Stimulated activated naive CD8-positive, alpha-beta T cell treated with anti-CD3 and anti-CD28 coated beads, Interleukin-15, Interleukin-2, amounts not matched to agents 100 U/mL and 50 U/mL, for 24 hours (primary cell): ENCODE measurements at regions not wholly inside any gene's neighbourhood (a gene's known extent, or its start where the extent isn't known, plus 50 kb on each side); places are given as distances from the start of the nearest gene placed in this dataset.
"Not testable (repeated sequence)": the region's sequence is repeated elsewhere in the genome, so short reads cannot be mapped to it uniquely, and the experiment has no call there.

Experiments
- ATAC-seq: fragments of 150-1000 bp; cut with Tn5 transposase; one replicate; pipeline ENCODE4 v1.10.0; 2021
- DNase-seq: peaks from one replicate; pipeline ENCODE4 v3.0.0; 2021

DNA sequence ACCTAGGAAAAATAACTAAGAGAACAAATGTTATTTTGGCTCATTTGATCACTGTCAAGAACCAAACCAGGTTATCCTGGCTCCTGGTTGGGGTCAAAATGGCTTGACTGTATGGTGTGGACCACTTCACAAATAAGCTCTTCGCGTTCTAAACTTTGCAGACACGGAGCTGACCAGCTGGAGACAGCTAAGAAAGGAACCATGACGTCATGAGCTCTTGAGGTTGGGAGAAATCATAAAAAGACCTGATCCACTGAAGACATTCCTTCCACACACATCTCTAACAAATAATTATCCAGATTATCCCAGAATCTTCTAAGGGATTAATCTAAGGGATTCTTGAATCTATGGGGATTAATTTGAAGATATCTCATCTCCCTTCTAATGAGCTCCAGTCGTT, 321.5 kb upstream of the IGF1R start:
- no peak for DNase-seq
- no peak for ATAC-seq

GRCh38 chr15:98330258-98330657, 318.1 kb upstream of the IGF1R start:
- DNase-seq (no peak), ATAC-seq (no peak)

DNA sequence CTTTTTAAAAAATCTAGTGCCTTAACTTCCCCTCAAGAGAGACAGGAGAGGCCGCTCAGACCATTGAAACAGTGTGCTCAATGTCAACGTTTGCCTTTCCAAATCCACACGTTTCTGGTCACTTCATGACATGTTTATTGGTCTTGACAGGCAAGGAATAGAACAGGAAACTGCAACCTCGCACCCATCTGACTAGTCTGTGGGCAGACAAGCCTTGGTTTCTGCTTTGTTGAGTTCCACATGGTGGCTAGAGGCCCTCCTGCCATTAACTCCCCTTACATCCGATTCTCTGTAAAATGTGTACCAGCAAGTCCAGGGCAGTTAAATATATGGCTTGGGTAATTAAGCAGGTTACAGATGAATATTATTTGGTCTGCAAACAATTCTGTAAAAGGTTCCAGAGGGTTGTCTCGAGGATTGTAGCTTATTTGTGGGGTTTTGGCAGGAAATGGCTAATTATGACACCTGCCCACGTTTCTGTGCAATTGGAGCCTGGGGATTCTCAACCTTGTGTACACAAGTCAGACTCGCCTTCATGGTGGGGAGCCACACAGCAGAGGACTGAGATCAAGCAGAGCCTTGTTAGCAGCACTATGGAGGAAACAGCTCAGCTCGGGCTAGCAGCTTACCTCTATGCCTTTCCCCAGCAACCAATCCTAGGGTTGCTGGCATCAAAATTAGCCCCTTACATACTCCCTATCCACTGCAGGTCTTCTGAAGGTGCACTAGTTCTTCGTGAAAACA, 317.5 kb upstream of the IGF1R start:
- no peak for DNase-seq
- ATAC-seq, result no peak

DNA sequence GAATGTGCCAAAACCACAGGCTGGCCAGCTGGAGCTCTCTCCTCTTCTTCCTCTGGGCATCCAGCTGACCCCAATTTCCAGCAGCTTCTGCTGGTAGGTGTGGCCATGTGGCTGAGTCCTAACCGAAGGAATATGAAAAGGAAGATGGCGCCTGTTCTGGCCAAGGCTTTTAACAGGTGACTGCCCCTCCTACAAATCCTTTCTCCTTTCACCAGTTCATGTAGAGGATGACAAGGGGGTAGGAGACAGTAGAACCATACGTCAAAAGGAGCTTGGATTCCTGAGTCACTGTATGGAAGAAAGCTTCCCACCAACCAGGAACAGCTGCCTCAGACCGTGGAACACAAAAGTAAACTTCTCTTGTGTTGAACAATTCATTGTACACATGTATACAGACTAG, 316.7 kb upstream of the IGF1R start:
- DNase-seq (no peak), ATAC-seq (no peak)

- ATAC-seq (no peak), DNase-seq (no peak)
Measured at GRCh38 chr15:98333251-98333650, 315.1 kb upstream of the IGF1R start.

- ATAC-seq (no peak), DNase-seq (no peak)
Measured at GRCh38 chr15:98342911-98343310, 305.4 kb upstream of the IGF1R start.

DNA sequence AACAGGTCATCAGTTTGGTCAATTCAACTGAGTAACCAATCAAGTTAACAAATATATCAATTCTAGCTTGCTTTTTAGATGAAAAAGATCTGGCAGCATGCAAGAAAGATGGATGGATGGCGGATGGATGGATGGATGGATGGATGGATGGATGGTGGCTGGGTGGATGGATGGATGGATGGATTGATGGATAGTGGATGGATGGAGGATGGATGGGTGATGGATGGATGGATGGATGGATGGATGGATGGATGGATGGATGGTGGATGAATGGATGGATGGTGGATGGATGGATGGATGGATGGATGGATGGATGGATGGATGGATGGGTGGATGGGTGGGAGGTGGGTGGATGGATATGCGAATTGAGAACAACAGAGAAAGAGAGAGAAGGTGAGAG, 303.7 kb upstream of the IGF1R start:
- no peak for ATAC-seq
- DNase-seq, result no peak

DNA sequence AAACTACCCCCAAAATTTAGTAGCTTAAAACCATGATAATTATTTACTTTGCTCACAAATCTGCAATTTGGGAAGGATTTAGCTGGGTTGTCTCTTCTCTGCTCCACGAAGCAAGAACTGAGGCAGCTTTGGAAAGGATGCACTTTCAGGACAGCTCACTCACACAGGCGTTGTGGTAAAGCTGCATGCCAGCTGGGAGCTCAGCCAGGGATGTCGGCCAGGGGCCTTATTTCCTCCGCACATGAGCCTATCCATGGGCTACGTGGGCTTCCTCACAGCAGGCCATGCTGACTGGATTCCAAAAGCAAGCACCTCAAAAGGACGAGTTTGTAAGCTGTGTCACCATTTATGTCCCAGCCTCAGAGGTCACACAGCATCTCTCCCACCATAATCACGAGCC, 301.3 kb upstream of the IGF1R start:
- no peak for ATAC-seq
- no peak for DNase-seq

DNA sequence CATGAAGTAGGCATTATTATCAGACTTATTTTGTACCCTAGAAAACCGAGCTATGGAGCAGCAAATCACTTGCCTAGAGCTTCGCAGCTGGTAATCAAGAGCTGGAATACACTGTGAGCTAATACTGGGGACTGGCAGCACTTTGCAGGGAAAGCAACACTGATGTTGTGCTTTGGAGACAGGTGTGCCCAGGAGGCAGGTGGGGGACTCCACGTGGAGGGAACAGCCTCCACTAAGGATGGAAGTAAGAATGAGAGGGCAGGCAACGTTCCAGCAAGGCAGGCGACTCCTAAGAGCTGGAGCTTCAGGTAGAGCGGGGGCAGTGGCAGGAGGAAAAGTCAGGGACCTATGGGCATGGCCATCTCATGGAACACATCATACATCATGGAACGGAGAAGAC, 300.5 kb upstream of the IGF1R start:
- DNase-seq (no peak), ATAC-seq (no peak)

- no peak for DNase-seq
- ATAC-seq, result no peak
Measured at GRCh38 chr15:98350276-98350675, 298.1 kb upstream of the IGF1R start.

DNA sequence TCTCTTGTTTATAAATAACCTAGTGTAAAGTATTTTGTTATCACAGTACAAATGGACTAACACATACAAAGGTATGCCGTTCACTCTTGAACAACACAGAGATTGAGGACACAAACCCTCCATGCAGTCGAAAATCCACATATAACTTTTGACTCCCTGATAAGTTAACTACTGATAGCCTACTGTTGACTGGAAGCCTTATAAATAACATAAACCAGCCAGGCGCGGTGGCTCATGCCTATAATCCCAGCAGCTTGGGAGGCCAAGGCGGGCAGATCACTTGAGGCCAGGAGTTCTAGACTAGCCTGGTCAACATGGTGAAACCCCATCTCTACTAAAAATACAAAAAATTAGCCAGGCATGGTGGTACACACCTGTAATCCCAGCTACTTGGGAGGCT, 290.1 kb upstream of the IGF1R start:
- not testable (repeated sequence) for ATAC-seq, DNase-seq

DNA sequence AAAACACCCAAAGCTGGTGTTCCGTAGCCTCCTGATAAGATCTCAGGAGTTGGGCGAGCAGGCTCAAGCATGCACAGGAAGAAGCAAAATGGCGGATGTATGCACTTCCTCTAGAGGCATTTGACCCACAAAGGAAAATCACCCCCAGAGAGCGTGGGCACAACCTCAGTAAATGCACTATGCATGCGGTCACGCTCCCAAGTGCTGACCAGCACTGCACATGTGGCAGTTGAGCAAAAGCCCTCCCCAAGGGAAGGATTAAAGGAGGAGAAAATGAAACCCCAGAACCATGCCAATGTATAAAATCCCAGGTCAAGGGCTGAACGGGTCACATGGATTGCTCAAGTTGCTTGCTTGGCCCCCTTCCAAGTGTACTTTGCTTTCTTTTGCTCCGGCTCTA, 289.4 kb upstream of the IGF1R start:
- DNase-seq (no peak), ATAC-seq (no peak)

GRCh38 chr15:98363416-98363815, 284.9 kb upstream of the IGF1R start:
- DNase-seq, result no peak
- ATAC-seq, result peak; percentile 14

DNA sequence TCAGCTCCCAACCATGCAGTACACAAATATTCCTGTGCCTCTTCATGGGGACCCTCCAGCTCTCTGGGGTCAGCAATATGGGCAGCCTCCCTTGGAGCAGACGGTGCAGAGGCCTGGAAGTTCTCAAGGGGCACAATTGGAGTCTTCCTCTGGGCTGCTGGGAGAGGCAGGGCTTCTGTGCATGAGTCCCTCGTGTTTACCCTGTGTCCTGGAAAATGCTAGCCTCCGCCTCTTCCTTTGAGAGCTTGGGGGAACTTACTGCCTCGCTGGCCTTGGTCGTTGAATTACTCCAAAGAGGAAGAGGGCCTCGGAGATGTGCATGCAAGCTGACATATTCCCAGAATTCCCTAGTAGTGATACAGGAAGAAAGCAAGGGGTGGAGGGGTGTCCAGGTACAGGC, 284.4 kb upstream of the IGF1R start:
- no peak for DNase-seq
- no peak for ATAC-seq

DNA sequence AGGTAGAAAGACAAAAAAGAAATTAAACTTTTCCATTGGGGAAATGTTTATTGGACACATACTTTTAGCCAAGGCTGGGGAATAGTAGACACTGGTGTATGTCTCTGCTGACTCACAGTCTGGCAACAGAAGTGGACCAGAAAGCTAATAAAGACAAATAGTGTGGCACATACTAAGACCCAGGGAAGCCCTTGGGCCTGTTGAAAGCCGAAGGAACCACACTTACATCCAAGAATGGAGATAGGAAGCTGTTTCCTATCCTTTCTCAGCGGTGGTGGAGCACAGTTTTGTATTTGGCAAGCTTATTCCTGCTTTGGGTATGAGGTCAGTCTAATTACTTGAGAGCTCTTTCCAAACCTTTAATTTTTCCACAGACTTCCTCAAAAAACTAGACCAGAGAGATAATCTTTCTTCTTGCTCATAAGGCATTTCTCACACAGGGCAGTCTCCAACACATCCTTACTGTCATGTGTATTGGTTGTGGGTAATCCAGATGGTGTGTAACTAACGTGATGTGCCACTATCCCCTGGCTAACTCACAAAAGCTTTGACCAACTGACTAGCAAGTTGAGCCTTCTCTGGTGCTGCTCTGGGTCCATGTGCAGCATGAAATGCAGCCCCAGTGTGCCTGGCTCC, 279.1 kb upstream of the IGF1R start:
- no peak for DNase-seq
- ATAC-seq, result no peak

GRCh38 chr15:98375513-98376340, 272.6 kb upstream of the IGF1R start:
- ATAC-seq (no peak), DNase-seq (no peak)

DNA sequence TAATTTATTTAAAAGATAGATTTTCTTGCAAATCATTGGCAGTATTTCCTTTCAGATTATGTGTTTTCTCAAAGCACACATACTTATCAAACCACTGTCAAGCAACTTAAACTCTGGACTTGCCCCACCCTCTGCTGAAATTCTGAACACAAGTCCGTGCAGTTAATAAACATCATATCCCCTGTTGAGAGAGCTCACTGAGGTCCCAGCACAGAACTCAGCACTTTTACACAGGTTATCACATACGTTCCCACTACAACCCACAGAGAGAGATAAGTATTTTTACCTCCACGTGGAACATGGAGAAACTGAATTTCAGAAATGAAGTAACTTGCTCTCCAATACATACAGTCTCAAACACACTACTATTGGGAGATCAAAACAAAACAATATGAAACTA, 267.6 kb upstream of the IGF1R start:
- DNase-seq (no peak), ATAC-seq (no peak)

DNA sequence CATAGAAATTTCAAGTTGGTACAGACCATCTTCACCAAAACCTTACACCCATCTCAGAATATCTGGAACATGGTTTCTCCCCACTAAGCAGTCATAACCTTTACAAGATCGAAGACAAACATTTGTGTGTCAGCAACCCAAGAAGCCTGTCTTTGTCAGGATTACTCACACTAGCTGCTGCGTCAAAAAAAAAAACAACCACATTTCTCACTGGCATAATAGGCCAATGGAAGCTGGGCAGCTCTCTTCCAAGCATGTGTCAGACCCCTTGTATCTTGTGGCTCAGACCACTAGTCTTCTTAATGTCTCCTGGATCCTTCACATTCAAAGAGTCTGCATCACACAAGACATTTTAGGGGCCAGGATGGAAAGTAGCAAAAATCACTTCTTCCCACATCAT, 266.9 kb upstream of the IGF1R start:
- ATAC-seq (no peak), DNase-seq (no peak)

DNA sequence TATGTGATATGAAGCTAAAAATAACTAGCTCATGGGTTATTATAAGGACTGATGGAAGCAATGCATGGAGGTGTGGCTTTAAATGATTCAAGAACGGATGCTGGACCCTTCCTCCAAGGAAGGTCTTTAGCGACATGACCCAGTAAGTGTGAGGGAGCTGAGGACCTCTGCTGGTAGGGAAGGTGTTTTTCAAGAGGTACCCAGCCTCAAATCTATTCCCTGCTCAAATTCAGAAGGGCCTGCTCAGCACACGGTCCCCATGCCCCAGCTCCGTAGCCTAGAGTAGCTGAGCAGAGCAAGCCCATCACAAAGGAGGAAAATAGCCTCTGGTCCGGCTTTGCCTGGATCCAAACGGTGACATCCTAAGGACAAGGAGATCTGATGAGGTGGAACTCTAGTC, 266.2 kb upstream of the IGF1R start:
- no peak for DNase-seq
- ATAC-seq, result no peak

DNA sequence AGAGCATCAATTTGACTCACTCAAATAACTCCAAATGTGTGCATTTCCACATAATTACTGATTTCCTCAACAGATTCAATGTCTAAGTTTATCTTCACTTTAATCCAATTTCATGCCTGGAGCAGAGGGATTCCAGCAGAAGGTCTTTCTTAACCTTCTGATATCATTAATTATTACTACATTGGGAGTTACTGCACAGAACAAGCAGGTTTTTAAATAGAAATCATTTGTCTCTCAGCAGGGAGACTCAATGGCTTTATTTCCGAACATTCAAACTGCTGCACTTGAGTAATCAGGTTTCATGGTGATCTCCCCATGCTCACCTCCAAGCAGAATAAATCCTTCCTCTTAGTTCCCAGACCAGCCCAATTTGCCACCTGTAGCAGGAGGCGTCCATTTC, 264.8 kb upstream of the IGF1R start:
- ATAC-seq, result no peak

DNA sequence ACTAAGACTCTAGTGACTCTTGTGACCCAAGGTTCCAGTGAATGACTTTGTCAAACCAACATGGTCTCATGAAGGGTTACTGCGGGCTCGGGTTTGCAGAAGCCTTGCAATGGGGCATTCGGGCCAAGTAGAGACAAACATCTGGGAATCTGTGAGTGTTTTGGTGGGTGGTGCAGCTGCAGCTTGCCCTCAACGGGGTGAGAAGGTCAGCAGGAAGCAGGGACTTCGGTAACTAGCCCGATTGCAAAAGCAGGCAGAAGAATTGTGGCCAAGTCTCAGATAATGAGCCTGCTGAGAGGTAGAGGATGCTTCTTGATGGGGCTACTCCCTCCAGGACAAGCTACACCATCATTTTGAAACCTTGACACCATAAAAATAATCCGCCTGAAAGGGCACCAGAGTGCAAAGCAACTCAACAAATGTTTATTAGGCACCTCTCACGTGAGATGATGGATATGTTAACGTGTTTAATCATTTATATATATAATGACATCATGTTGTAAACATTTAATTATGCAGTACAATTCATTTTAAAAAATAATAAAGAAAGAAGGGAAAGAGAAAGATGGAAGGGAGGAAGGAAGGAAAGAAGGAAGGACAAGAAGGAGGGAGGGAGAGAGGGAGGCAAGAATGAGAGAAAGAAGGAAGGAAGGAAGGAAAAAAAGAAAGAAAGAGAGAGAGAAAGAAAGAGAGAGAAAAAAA, 263.9 kb upstream of the IGF1R start:
- DNase-seq (no peak), ATAC-seq (no peak)

More for the DNA sequence above, 264.8 kb upstream of the IGF1R start:
- no peak for DNase-seq

DNA sequence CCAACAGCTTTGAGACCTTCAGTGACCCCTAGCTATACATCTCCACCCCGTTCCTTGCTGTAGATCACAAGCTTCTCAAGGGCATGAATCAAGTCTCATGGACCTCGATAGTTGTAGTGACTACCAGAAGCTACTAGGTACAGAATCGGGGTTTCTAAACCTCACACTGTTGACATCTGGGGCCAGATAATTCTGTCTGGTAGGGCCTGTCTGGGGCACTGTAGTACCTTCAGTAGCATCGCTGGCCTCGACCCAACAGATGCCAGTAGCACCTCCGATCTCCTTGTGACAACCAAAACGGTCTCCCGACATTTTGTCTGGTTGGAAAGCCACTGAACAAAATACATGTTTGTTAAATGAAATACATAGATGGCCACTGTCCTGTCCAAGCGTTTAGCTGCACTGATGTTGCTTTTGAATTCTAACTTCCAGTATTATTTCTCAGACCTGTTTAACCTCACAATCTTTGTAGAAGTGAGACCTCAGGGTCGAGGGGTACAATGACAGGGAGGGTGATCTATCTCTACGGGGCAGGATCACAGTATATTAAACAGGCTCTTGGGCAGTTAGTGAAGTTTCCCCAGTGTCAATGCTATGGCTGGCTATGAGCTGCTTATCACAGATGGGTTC, 262.5 kb upstream of the IGF1R start:
- ATAC-seq, result no peak
- no peak for DNase-seq
